ENCODE measurements at regions not wholly inside any gene's neighbourhood (a gene's known extent, or its start where the extent isn't known, plus 50 kb on each side); places are given as distances from the start of the nearest gene placed in this dataset.
"Not testable (repeated sequence)": the region's sequence is repeated elsewhere in the genome, so short reads cannot be mapped to it uniquely, and the experiment has no call there.

DNA sequence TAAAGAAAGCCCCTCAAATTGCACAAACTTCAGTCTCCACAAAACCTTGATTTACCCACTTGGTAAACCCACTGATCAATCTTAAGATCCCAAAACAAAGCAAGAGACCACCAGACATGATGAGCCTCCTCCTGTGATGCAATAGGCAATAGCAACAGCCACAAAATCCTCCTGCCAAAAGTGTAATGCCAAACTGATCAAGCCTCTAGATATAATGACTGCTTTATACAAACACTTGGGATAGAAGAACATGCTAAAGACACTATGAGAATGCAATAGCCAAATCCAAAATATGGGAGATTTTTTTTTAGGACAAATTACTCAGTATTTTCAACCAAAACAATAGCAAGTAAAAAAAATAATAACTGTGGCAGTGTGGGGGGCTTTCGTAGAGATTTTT is 64.9 kb upstream of the PTGFRN start:
- intact Hi-C loops (cut with DNase I; ENCODE audit: low total_unique reads), result no loop called here
- DNase-seq, result no peak
- no peaks in the 10 kb centered on the region for H3K4me1 ChIP-seq
- H3K4me3 ChIP-seq, result no peak overlapping the region
- H3K9me3 ChIP-seq, result peaks cover 0 to 8% (median 2%) of the 10 kb centered on the region in 8 donors
- TF ChIP-seq, protein P1, sequence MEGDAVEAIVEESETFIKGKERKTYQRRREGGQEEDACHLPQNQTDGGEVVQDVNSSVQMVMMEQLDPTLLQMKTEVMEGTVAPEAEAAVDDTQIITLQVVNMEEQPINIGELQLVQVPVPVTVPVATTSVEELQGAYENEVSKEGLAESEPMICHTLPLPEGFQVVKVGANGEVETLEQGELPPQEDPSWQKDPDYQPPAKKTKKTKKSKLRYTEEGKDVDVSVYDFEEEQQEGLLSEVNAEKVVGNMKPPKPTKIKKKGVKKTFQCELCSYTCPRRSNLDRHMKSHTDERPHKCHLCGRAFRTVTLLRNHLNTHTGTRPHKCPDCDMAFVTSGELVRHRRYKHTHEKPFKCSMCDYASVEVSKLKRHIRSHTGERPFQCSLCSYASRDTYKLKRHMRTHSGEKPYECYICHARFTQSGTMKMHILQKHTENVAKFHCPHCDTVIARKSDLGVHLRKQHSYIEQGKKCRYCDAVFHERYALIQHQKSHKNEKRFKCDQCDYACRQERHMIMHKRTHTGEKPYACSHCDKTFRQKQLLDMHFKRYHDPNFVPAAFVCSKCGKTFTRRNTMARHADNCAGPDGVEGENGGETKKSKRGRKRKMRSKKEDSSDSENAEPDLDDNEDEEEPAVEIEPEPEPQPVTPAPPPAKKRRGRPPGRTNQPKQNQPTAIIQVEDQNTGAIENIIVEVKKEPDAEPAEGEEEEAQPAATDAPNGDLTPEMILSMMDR (IDR thresholded peaks at IDR 0.05 in 8 of 11, conservative IDR thresholded peaks at IDR 0.05 in 3 of 11), result no peak
- TF ChIP-seq POLR2A (IDR thresholded peaks at IDR 0.05), result no peak
- no peak for TF ChIP-seq POLR2AphosphoS5 (IDR thresholded peaks at IDR 0.05)
- H3K27ac ChIP-seq, result no peak overlapping the region
- H3K27me3 ChIP-seq (replicated peaks in 1 of 7), result no peaks in the 10 kb centered on the region
- no peaks in the 10 kb centered on the region for H3K36me3 ChIP-seq
- WGBS, 5 donors, result 92 to 98% (median 96%) methylated on average over 1 of the region's 1 CpG

DNA sequence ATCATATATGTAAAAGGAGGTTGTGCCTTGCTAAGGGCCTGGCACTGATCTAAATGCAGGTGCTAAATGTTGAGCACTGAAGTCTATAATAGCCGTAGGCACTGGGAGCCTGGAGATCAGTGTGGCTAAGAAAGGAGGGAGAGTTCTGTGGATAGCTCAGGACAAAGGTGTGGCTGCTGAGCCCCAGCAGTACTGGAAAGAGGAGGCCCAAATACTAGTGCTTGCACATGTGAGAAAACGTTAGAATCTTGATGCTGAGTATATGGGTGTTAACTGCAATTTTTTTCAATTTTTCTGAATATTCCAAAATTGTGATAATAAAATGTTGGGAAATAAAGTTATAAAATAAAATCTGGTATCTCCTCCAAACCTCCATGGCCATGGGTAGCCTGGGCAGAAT is 62.5 kb upstream of the PTGFRN start:
- Histone ChIP-seq H3K27me3 (replicated peaks in 1 of 7) (no peaks in the 10 kb centered on the region), H3K4me1 (no peaks in the 10 kb centered on the region), H3K36me3 (no peaks in the 10 kb centered on the region), H3K9me3 (peaks cover 0 to 8% (median 2%) of the 10 kb centered on the region in 8 donors), H3K27ac (no peak overlapping the region), H3K4me3 (no peak overlapping the region)
- WGBS, 5 donors, result 84 to 96% (median 89%) methylated on average over 2 of the region's 2 CpGs
- intact Hi-C loops (cut with DNase I; ENCODE audit: low total_unique reads), result no loop called here
- no peak for DNase-seq
- TF ChIP-seq, protein P1 (IDR thresholded peaks at IDR 0.05 in 8 of 11, conservative IDR thresholded peaks at IDR 0.05 in 3 of 11), result no peak
- TF ChIP-seq POLR2A (IDR thresholded peaks at IDR 0.05), result no peak

DNA sequence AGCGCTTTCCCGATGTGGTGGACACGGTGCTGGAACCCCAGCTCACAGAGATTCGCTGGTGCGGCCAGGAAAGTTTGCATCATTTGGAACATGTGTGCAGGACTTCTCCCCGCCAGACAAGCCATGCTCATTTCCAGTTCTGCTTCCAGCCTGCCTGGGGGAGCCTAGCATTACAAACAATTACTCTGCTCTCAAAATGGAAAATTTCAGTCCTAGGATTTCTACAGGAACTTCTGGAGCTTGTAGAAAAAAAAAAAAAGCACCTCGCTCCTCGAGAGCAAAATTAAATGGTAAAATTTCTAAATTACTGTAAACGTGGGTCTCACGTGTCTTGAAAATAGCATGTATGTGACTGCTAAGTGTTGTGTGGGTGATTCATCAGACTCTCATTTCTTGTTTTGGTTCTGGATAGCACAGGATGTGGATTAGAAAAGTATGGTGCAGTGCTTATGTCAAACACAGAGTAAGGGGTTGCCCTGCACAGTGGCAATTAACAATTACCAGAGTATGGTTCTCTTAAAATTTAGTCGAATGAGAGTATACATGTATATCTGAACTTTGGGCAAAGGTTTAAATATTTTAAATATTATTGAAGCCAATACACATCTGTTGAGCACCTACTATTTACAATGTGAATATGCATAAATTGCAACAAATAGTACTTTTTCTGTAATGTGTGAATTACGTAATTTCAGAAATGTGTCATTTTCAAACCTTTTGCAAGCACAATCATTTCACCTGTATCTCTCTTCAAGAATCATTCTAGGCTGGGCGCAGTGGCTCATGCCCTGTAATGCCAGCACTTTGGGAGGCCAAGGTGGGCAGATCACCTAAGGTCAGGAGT is 61.8 kb upstream of the PTGFRN start:
- H3K4me1 ChIP-seq, result no peaks in the 10 kb centered on the region
- intact Hi-C loops (cut with DNase I; ENCODE audit: low total_unique reads), result no loop called here
- DNase-seq, result no peak
- no peaks in the 10 kb centered on the region for H3K36me3 ChIP-seq
- no peak overlapping the region for H3K27ac ChIP-seq
- H3K9me3 ChIP-seq, result peaks cover 0 to 8% (median 2%) of the 10 kb centered on the region in 8 donors
- TF ChIP-seq POLR2A (IDR thresholded peaks at IDR 0.05) (no peak), POLR2AphosphoS5 (IDR thresholded peaks at IDR 0.05) (no peak)
- TF ChIP-seq, protein P1 (IDR thresholded peaks at IDR 0.05 in 8 of 11, conservative IDR thresholded peaks at IDR 0.05 in 3 of 11), result no peak
- no peaks in the 10 kb centered on the region for H3K27me3 ChIP-seq (replicated peaks in 1 of 7)
- WGBS, 5 donors, result 69 to 79% (median 73%) methylated on average over 13 of the region's 13 CpGs
- no peak overlapping the region for H3K4me3 ChIP-seq

DNA sequence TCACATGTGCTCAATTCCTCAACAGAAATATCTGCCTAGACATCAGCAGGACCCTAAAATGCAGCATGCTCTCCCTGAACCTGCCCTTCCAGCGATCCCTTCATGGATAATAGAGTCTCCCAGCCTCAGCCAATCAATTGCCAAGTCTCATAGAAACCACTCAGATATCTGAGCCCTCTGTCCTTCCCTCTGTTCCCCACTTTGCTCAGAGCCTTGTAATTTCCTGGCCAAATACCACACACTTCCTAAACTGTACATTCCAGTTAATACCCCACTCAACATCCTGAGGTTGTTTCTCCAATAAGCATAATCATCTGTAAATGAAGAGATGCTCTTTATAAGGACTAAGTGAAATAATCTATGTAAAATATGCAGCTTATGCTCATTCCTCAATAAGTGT is 59.3 kb upstream of the PTGFRN start:
- intact Hi-C loops (cut with DNase I; ENCODE audit: low total_unique reads), result loop anchor here (10.0 kb wide), 1 partner anchor 204 kb away; no protein-coding TSS in a partner anchor
- Histone ChIP-seq H3K27ac (no peak overlapping the region), H3K9me3 (no peaks in the 10 kb centered on the region), H3K27me3 (replicated peaks in 1 of 7) (no peaks in the 10 kb centered on the region), H3K4me1 (peaks cover 0 to 19% (median 11%) of the 10 kb centered on the region in 6 donors), H3K36me3 (no peaks in the 10 kb centered on the region), H3K4me3 (no peak overlapping the region)
- DNase-seq, result no peak
- 81 to 92% (median 87%) methylated on average over 1 of the region's 1 CpG for WGBS, 5 donors
- TF ChIP-seq, protein P1 (IDR thresholded peaks at IDR 0.05 in 8 of 11, conservative IDR thresholded peaks at IDR 0.05 in 3 of 11), result no peak
- TF ChIP-seq POLR2AphosphoS5 (IDR thresholded peaks at IDR 0.05) (no peak), POLR2A (IDR thresholded peaks at IDR 0.05) (no peak)

DNA sequence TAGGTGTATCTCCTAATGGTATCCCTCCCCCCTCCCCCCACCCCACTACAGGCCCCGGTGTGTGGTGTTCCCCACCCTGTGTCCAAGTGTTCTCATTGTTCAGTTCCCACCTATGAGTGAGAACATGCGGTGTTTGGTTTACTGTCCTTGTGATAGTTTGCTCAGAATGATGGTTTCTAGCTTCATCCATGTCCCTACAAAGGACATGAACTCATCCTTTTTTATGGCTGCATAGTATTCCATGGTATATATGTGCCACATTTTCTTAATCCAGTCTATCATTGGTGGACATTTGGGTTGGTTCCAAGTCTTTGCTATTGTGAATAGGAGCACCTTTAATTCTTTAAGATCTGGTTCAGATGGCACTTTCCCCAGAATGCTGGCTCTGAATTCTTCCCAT is 58.5 kb upstream of the PTGFRN start:
- not testable (repeated sequence) for H3K4me3 ChIP-seq; H3K27ac ChIP-seq; H3K36me3 ChIP-seq; H3K9me3 ChIP-seq; H3K27me3 ChIP-seq (replicated peaks in 1 of 7); DNase-seq
- intact Hi-C loops (cut with DNase I; ENCODE audit: low total_unique reads), result loop anchor here (10.0 kb wide), 1 partner anchor 204 kb away; no protein-coding TSS in a partner anchor
- 92 to 97% (median 96%) methylated on average over 2 of the region's 2 CpGs for WGBS, 5 donors
- H3K4me1 ChIP-seq, result peaks cover 0 to 19% (median 11%) of the 10 kb centered on the region in 6 donors
